Tibial nerve (tissue), 4 donors: ENCODE measurements at regions not wholly inside any gene's neighbourhood (a gene's known extent, or its start where the extent isn't known, plus 50 kb on each side); places are given as distances from the start of the nearest gene placed in this dataset.

Experiments
- DNase-seq, 2 donors: peaks; one replicate each; pipeline ENCODE4 v3.0.0-alpha.2; 2019; ENCODE audit warnings: low spot score in 2 of 2
- H3K27ac ChIP-seq, 4 donors: fragments of 200-600 bp; sonication (generic) in 3 of 4; one replicate each; pipeline ENCODE4 v1.5.1; 2017 to 2019; ENCODE audit warnings: mild to moderate bottlenecking in 1 of 4
- H3K27me3 ChIP-seq, 2 donors: fragments of 200-600 bp; sonication (generic) in 1 of 2; one replicate each; pipeline versions ENCODE4 v1.5.1 to v1.6.0; 2017 to 2019
- H3K36me3 ChIP-seq, 3 donors: fragments of 200-600 bp; sonication (generic); one replicate each; pipeline ENCODE4 v1.5.1; 2018 to 2019
- H3K4me1 ChIP-seq, 4 donors: fragments of 200-600 bp; sonication (generic) in 3 of 4; one replicate each; pipeline ENCODE4 v1.5.1; 2017 to 2019
- H3K4me3 ChIP-seq, 4 donors: fragments of 200-600 bp; sonication (generic) in 3 of 4; one replicate each; pipeline ENCODE4 v1.5.1; 2017 to 2019; ENCODE audit warnings: mild to moderate bottlenecking in 1 of 4, moderate library complexity in 1 of 4
- H3K9me3 ChIP-seq, 4 donors: fragments of 200-600 bp; sonication (generic) in 3 of 4; one replicate each; pipeline ENCODE4 v1.5.1; 2017 to 2019
- EP300 ChIP-seq, 2 donors: sonication (generic); formaldehyde crosslinking; IDR thresholded peaks; one replicate each; pipeline ENCODE4 v1.6.1; 2017; ENCODE audit warnings: antibody characterized with exemption in 2 of 2, mild to moderate bottlenecking in 1 of 2
- POLR2A ChIP-seq, 2 donors: fragments of 450-650 bp; IDR thresholded peaks; one replicate each; pipeline ENCODE4 v1.6.1; 2017; ENCODE audit warnings: antibody characterized with exemption in 2 of 2, mild to moderate bottlenecking in 2 of 2, moderate library complexity in 2 of 2
- WGBS, 2 donors: methylation state at CpG; one replicate each; pipeline ENCODE4 v1.1.5; 2018; 5-methylcytosine and 5-hydroxymethylcytosine counted together
- TF ChIP-seq, protein P1 (sequence below), 5 experiments: fragments of 200-600 bp in 3 of 5; fragments of 450-650 bp in 2 of 5; sonication (generic) in 3 of 5; IDR thresholded peaks; one replicate each; pipeline ENCODE4 v1.5.1; 2016 to 2019; ENCODE audit warnings: antibody characterized with exemption in 5 of 5, mild to moderate bottlenecking in 3 of 5, moderate library complexity in 2 of 5

DNA sequence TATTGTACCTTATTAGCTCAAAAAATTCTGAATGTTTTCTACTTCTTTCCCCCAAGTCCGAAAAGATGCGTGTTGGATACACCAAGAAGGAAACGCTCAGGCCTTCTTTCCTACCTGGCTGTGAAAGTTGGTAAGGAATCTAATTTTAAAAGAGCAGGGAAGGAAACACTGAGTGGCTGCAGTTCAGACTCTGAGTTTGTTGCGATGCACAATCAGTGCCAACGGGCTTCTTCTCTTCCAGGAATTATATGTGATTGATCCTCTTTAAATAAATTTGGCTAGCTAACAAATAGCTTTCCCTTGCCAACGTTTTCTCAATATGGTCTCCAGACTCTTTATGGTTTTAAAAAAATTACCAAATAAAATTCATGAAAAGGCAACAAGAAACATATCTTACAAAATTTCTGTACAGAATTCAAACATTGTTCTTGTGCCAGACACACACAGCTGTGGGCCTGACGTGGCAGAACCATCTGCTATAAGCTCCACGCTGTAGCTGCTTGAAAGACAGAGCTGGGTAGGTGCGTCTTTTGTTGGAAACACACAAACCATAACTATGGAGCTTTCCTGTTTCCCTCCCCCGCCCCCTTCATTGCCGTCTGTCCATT lies 493.1 kb downstream of the ZNF608 start:
- 58 to 71% methylated on average over 11 of the region's 11 CpGs for WGBS, 2 donors

DNA sequence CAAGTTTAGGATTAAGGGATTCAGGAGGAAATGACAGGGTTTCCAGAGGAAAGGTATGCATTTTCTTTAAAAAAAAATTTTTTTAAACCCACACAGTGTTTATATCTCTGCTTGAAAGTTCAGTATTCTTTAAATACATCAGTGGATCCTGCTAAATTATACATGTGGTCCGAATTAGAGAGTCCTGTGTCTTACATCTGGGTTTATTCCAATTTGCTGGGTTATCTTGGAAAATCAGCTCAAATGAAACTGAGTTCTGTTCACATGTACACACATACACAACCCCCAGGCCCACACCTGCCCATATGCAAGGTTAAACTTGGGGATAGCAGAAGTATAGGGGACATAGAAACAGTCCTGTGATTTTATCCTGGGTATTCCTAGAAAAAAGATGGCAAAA lies 493.7 kb downstream of the ZNF608 start:
- no peaks in the 10 kb centered on the region for H3K4me1 ChIP-seq
- TF ChIP-seq EP300 (IDR thresholded peaks at IDR 0.05) (no peak), POLR2A (IDR thresholded peaks at IDR 0.05) (no peak)
- TF ChIP-seq, protein P1, sequence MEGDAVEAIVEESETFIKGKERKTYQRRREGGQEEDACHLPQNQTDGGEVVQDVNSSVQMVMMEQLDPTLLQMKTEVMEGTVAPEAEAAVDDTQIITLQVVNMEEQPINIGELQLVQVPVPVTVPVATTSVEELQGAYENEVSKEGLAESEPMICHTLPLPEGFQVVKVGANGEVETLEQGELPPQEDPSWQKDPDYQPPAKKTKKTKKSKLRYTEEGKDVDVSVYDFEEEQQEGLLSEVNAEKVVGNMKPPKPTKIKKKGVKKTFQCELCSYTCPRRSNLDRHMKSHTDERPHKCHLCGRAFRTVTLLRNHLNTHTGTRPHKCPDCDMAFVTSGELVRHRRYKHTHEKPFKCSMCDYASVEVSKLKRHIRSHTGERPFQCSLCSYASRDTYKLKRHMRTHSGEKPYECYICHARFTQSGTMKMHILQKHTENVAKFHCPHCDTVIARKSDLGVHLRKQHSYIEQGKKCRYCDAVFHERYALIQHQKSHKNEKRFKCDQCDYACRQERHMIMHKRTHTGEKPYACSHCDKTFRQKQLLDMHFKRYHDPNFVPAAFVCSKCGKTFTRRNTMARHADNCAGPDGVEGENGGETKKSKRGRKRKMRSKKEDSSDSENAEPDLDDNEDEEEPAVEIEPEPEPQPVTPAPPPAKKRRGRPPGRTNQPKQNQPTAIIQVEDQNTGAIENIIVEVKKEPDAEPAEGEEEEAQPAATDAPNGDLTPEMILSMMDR (IDR thresholded peaks at IDR 0.05): no peak
- H3K9me3 ChIP-seq: peaks cover 0 to 17% (median 0%) of the 10 kb centered on the region in 4 donors
- no peak overlapping the region for H3K4me3 ChIP-seq
- no peaks in the 10 kb centered on the region for H3K36me3 ChIP-seq
- no peaks in the 10 kb centered on the region for H3K27me3 ChIP-seq
- H3K27ac ChIP-seq: no peak overlapping the region
- DNase-seq: no peak
- 81 to 100% methylated on average over 1 of the region's 1 CpG for WGBS, 2 donors

More for the DNA sequence above, 493.1 kb downstream of the ZNF608 start:
- DNase-seq: no peak
- no peak overlapping the region for H3K27ac ChIP-seq
- no peaks in the 10 kb centered on the region for H3K4me1 ChIP-seq
- H3K4me3 ChIP-seq: no peak overlapping the region
- peaks cover 0 to 11% (median 0%) of the 10 kb centered on the region in 4 donors for H3K9me3 ChIP-seq
- H3K27me3 ChIP-seq: no peaks in the 10 kb centered on the region
- TF ChIP-seq, protein P1 (IDR thresholded peaks at IDR 0.05): no peak
- no peak for TF ChIP-seq EP300 (IDR thresholded peaks at IDR 0.05)
- TF ChIP-seq POLR2A (IDR thresholded peaks at IDR 0.05): no peak
- no peaks in the 10 kb centered on the region for H3K36me3 ChIP-seq

- TF ChIP-seq EP300 (IDR thresholded peaks at IDR 0.05): no peak
- TF ChIP-seq, protein P1 (IDR thresholded peaks at IDR 0.05): no peak
- no peak for TF ChIP-seq POLR2A (IDR thresholded peaks at IDR 0.05)
- 12 to 29% methylated on average over 2 of the region's 2 CpGs for WGBS, 2 donors
- Histone ChIP-seq H3K36me3 (no peaks in the 10 kb centered on the region), H3K27me3 (no peaks in the 10 kb centered on the region), H3K4me1 (no peaks in the 10 kb centered on the region), H3K27ac (no peak overlapping the region), H3K9me3 (peaks cover 0 to 22% (median under 1%) of the 10 kb centered on the region in 4 donors), H3K4me3 (no peak overlapping the region)
- no peak for DNase-seq
Measured at GRCh38 chr5:124252191-124252638, 494.2 kb downstream of the ZNF608 start.

DNA sequence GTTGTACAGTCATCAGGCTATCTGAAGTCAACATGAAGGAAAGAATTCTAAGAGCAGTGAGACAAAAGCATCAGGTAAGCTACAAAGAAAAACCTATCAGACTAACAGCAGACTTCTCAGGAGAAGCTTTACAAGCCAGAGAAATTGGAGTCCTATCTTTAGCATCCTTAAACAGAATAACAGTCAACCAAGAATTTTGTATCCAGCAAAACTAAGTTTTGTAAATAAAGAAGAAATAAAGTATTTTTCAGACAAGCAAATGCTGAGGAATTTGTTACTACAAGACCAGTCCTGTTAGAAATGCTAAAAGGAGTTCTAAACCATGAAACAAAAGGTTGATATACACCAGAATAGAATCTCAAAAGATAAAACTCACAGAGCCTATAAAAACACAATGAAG lies 501.2 kb downstream of the ZNF608 start:
- H3K27ac ChIP-seq: no peak overlapping the region
- no peaks in the 10 kb centered on the region for H3K36me3 ChIP-seq
- DNase-seq: no peak
- peaks cover 0 to 42% (median 8%) of the 10 kb centered on the region in 4 donors for H3K9me3 ChIP-seq
- TF ChIP-seq, protein P1 (IDR thresholded peaks at IDR 0.05): no peak
- H3K27me3 ChIP-seq: no peaks in the 10 kb centered on the region
- no peak overlapping the region for H3K4me3 ChIP-seq
- H3K4me1 ChIP-seq: no peaks in the 10 kb centered on the region

- 76% methylated on average over 1 of the region's 1 CpG for WGBS, 2 donors
- H3K27me3 ChIP-seq: no peaks in the 10 kb centered on the region
- TF ChIP-seq, protein P1 (IDR thresholded peaks at IDR 0.05): no peak
- TF ChIP-seq EP300 (IDR thresholded peaks at IDR 0.05): no peak
- no peak for TF ChIP-seq POLR2A (IDR thresholded peaks at IDR 0.05)
- H3K36me3 ChIP-seq: no peaks in the 10 kb centered on the region
- peaks cover 0 to 32% (median 8%) of the 10 kb centered on the region in 4 donors for H3K9me3 ChIP-seq
- H3K4me1 ChIP-seq: no peaks in the 10 kb centered on the region
- DNase-seq: no peak
- H3K4me3 ChIP-seq: no peak overlapping the region
- H3K27ac ChIP-seq: no peak overlapping the region
Measured at GRCh38 chr5:124240732-124241131, 505.7 kb downstream of the ZNF608 start.
